HFF-Myc (cell line): ENCODE measurements at regions not wholly inside any gene's neighbourhood (a gene's known extent, or its start where the extent isn't known, plus 50 kb on each side); places are given as distances from the start of the nearest gene placed in this dataset.

Experiments used
- DNase-seq: peaks from one replicate; pipeline ENCODE4 v3.0.0-alpha.2; 2011; ENCODE audit warnings: low read depth; ENCODE audit errors: extremely low read depth
- H3K4me3 ChIP-seq: replicated peaks from 2 replicates; pipeline ENCODE4 v1.5.1; 2011; ENCODE audit warnings: low read depth, mild to moderate bottlenecking, control low read depth, low read length
- TF ChIP-seq, protein P1 (sequence below): IDR thresholded peaks from 2 replicates; pipeline ENCODE4 v1.5.1; 2012; ENCODE audit warnings: mild to moderate bottlenecking, low read depth, low read length, control low read depth; ENCODE audit errors: missing control alignments

DNA sequence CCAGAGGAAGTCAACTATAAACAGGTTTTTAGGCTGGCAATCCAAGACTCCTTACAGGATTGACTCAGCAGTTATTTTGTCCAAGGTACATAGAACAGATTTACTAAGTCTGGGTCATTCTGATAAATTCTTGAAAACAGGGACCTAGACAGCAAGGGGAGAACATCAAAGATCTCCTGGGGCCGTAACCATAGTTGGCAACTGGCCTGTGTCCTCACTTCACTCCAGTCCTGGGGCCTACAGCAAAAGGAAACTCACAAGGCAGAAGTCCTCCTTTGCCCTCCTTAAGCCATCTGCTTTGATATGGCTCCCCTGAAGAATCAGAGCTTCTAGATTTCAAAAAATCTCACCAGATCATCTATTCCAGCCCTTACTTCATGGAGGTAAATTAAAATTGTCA is 207.2 kb upstream of the IGF1 start:
- TF ChIP-seq, protein P1, sequence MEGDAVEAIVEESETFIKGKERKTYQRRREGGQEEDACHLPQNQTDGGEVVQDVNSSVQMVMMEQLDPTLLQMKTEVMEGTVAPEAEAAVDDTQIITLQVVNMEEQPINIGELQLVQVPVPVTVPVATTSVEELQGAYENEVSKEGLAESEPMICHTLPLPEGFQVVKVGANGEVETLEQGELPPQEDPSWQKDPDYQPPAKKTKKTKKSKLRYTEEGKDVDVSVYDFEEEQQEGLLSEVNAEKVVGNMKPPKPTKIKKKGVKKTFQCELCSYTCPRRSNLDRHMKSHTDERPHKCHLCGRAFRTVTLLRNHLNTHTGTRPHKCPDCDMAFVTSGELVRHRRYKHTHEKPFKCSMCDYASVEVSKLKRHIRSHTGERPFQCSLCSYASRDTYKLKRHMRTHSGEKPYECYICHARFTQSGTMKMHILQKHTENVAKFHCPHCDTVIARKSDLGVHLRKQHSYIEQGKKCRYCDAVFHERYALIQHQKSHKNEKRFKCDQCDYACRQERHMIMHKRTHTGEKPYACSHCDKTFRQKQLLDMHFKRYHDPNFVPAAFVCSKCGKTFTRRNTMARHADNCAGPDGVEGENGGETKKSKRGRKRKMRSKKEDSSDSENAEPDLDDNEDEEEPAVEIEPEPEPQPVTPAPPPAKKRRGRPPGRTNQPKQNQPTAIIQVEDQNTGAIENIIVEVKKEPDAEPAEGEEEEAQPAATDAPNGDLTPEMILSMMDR = no peak
- no peak overlapping the region for H3K4me3 ChIP-seq
- no peak for DNase-seq

DNA sequence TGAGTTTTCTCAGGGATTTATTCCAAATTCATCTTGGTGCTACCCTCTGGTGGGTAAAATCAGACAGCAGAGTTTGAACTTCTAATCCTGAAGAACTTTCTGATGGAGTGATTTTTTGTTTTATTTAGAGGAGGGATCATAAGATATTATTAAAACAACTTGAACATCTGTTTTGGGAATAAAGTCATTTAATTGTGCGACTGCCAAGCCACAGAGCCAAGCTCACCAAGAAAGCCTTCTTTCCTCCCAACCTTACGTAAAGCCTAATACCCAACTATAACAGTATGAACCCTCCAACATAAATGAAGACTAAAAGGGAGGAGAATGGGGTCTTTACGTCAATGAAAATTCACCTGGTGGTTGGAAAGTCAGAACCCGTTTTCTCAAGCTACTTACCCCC is 205.5 kb upstream of the IGF1 start:
- no peak overlapping the region for H3K4me3 ChIP-seq
- DNase-seq = no peak
- TF ChIP-seq, protein P1 = no peak

DNA sequence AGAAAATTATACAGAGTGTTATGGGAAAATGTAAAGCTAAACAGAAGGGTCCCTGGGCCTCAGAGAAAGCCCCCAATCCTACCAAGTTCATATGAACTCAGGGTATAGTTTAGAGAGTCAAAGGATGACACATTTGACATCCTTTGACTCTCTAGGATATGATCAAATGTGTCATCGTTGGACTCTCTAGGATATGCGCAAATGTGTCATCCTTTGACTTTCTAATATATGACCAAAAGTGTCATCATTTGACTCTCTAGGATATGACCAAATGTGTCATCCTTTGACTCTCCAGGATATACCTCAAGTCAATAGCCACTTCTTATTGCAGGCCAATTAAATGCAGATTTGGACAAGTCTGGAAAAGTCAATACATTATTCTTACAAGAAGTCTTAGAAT is 204.8 kb upstream of the IGF1 start:
- H3K4me3 ChIP-seq = no peak overlapping the region
- TF ChIP-seq, protein P1 = no peak

DNA sequence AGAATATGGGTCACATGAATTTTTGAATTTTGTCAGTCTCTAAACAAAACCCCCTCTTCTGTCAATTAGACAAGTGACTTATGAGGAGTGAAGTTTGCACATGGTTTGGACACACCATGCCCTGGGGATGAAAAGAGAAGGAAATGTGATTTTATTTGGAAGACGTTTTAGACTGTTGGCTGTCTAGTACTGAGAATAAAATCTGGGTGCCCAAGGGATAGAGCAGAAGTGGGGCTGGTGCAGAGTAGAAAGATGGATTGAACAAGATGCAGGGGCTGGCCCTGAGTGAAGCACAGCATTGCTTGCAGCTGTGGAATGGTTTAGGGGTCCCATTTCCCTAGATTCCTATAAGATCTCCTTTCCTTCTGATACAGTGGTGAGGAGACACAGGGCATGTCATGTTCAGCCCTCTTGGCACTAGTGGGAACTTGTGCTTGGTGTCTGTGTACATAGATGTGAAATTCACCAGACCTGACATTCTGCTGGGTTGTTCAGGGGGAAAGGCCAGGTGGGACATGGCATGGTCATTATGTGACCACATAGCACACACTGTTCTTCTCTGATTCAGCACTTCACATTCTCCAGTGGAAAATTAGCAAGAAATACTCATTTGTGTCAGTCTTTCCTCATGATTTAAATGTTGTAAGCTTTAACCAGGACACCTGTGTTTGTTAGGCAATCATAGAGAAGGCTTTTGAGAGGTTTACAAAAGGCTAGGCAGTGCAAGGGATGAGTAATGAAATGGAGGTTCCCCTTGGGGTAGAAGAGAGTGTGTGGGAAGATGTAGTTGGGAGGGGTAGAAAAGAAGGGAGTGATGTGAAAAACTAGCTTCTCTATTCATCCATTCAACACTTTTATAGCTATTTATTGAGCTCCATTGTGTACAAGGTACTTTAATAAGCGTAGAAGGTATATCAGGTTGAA is 202.3 kb upstream of the IGF1 start:
- no peak for DNase-seq
- TF ChIP-seq, protein P1 = no peak
- no peak overlapping the region for H3K4me3 ChIP-seq

More for the DNA sequence above, 204.8 kb upstream of the IGF1 start:
- DNase-seq = no peak

DNA sequence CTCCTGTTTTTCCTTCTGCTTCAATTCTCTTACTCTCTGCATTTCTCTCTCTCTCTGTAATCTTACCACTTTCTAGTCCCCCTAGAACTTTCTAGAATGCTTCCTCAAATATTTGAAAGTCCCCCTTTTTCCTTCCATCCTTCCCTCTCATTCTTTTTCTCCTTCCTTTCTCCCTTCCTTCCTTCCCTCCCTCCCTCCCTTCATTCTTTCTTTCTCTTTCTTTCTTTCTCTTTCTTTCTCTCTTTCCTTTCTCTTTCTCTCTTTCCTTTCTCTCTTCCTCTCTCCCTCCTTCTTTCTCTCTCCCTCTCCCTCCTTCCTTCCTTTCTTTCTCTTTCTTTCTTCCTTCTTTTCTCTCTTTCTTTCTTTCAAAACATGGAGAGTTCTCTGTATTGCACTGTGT is 201.4 kb upstream of the IGF1 start:
- TF ChIP-seq, protein P1 = no peak

DNA sequence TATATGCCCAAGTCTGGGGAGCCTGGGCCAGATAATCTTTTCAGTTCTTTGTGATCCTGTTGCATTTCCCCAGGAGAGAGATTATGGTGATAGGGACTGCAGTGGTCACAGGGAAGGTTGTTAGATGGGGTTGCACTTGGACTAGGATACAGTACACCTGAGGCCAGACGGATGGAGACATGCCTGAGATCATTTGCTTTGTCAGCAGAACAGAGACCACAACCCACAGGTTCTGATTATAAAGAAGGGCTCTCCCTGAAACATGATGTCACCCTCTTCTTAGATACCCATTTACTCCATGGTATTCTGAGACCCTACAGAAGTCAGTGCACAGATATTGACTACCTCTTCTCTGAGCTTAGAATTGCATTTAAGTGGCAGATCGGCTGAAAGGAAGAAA is 200.9 kb upstream of the IGF1 start:
- no peak overlapping the region for H3K4me3 ChIP-seq
- no peak for DNase-seq
- TF ChIP-seq, protein P1 = no peak

More for the DNA sequence above, 201.4 kb upstream of the IGF1 start:
- DNase-seq = no peak
- H3K4me3 ChIP-seq = no peak overlapping the region
